Transverse colon (tissue), 4 donors: ENCODE measurements at regions not wholly inside any gene's neighbourhood (a gene's known extent, or its start where the extent isn't known, plus 50 kb on each side); places are given as distances from the start of the nearest gene placed in this dataset.

ENCODE experiments used
- EP300 ChIP-seq: sonication (generic); formaldehyde crosslinking; IDR thresholded peaks from one replicate; pipeline ENCODE4 v1.6.1; 2017; ENCODE audit warnings: antibody characterized with exemption, low read depth
- POLR2A ChIP-seq: fragments of 450-650 bp; IDR thresholded peaks from one replicate; pipeline ENCODE4 v1.6.1; 2016; ENCODE audit warnings: antibody characterized with exemption, mild to moderate bottlenecking, moderate library complexity
- POLR2AphosphoS5 ChIP-seq, 3 donors: sonication (generic); formaldehyde crosslinking; IDR thresholded peaks; one replicate each; pipeline ENCODE4 v1.6.1; 2016; ENCODE audit warnings: antibody characterized with exemption in 3 of 3
- TF ChIP-seq, protein P1 (sequence below), 5 experiments: fragments of 200-600 bp in 3 of 5; fragments of 450-650 bp in 2 of 5; sonication (generic) in 3 of 5; IDR thresholded peaks; 1 replicate in 2 of 5; 2 replicates in 3 of 5; pipeline ENCODE4 v1.5.1; 2016 to 2017; ENCODE audit warnings: antibody characterized with exemption in 5 of 5, inconsistent platforms in 3 of 5, mild to moderate bottlenecking in 2 of 5, moderate library complexity in 1 of 5

DNA sequence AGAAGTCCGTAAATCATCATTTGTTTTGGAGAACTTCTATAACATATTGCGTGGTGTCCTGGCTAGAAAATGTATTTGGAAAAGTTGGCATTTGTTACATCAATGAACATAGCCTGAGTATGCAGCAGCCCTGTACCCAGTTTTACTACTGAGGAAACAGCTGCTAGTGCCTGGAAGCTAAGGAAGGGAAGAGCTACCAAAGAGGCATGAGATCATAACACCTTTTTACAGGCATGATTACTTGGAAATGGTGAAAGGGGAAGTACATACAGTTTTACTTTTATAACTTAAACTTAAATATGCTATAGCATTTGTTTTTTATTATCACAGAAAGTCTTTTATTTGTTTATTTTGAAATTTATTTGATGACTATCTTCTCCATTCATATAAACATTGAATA is 128.4 kb upstream of the MC4R start:
- TF ChIP-seq, protein P1, sequence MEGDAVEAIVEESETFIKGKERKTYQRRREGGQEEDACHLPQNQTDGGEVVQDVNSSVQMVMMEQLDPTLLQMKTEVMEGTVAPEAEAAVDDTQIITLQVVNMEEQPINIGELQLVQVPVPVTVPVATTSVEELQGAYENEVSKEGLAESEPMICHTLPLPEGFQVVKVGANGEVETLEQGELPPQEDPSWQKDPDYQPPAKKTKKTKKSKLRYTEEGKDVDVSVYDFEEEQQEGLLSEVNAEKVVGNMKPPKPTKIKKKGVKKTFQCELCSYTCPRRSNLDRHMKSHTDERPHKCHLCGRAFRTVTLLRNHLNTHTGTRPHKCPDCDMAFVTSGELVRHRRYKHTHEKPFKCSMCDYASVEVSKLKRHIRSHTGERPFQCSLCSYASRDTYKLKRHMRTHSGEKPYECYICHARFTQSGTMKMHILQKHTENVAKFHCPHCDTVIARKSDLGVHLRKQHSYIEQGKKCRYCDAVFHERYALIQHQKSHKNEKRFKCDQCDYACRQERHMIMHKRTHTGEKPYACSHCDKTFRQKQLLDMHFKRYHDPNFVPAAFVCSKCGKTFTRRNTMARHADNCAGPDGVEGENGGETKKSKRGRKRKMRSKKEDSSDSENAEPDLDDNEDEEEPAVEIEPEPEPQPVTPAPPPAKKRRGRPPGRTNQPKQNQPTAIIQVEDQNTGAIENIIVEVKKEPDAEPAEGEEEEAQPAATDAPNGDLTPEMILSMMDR (IDR thresholded peaks at IDR 0.05): no peak
- TF ChIP-seq POLR2A (no peak), EP300 (no peak), POLR2AphosphoS5 (IDR thresholded peaks at IDR 0.05) (no peak)
